ENCODE measurements at regions not wholly inside any gene's neighbourhood (a gene's known extent, or its start where the extent isn't known, plus 50 kb on each side); places are given as distances from the start of the nearest gene placed in this dataset.

DNA sequence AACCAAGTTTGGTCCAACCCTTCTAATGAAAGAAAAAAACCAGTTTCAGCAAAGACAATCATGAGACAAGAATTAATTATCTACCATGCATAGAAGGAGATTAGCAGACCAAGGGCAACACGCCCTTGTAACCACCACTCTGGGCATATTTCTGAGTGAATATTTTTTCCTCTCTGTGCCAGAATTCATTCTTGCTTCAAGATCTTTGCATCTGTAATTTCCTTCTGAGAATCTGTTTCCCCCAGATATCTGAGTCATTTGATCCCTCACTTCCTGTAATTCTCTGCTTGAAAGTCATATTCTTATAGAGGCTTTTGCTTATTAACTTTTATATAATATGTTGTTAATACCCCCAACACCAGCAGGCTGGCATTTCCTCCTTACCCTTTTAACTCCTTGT, 243.7 kb downstream of the SLC16A7 start:
- DNase-seq = no peak
- intact Hi-C loops (cut with DNase I) = no loop called here

DNA sequence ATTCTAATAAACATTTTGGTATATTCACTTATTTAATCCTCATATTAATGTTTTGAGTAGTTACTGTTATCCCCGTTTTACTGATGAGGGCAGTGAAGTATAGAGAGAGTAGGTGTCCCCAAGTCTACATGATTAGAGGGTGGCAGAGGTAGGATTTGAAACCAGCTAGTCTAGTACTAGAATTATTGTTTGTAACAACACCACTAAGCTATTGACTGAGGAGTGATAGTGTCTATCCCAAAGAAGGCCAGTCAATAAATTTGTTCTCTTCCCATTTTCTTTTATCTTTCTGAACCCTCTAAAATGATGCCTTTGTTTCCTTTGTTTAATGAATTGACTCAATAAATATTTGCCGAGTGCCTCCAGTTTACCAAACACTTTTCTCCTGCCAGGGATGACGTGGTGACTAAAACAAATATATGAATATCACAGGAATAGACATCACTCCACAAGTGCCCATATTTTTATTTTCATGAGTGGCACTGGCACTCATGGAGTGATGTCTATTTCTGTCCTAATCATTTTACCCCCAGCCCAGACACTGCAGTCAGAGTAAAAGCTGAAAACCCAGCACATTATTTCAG, 247.5 kb downstream of the SLC16A7 start:
- intact Hi-C loops (cut with DNase I) = no loop called here
- DNase-seq = no peak

DNA sequence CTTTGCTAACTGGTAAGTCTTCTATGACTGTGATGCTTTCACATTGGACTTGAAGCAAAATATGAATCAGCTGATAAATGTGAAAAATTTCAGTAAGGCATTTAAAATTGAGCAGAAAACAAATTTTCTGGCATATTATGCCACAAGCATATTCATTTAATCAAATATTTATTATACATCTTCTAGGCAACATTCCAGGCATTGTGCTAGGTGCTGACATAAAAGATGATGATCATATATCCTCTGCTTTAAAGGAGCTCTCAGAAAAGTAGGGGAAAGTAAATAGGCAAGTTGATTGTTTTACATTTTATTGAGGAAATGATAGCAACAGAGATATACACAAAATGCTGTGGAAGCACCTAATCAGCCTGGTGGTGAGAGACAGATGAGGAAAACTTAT, 248.9 kb downstream of the SLC16A7 start:
- intact Hi-C loops (cut with DNase I) = no loop called here
- no peak for DNase-seq

DNA sequence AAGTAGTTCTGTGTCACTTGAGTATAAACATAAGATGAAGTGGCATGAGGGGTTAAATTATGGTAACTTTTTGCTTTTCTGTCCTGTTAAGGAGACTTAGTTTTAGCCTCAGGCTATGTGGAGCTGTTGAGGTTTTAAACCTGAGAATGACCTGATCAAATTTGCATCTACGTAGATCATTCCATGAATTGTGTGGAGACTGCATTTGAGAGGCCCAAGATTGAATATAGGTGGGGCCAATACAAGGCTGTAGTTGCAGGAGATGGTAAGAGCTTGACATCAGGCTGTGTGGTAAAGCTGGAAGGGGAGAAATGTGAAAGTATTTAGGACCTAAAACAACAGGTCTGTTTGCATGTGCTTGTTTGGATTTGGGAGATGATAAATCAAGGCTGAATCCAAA, 249.5 kb downstream of the SLC16A7 start:
- intact Hi-C loops (cut with DNase I) = no loop called here
- DNase-seq = no peak

DNA sequence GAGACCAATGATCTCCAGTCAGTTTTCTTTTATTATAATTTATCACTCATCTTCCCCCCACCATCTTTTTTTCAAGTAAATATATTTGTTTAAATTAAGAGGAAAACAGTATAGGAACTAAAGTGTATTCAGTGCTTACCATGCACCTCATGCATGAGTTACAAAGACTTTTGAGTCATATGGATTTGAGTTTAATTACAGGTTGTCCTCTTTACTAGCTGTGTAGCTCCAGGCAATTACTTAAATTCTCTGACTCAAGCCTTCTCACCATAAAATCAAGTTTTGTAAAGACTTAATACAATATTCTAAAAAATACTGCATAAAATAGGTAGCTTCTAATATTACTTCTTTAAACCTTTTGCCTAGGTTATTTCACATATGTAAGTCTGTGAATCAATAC, 251.3 kb downstream of the SLC16A7 start:
- DNase-seq = no peak
- intact Hi-C loops (cut with DNase I) = no loop called here

DNA sequence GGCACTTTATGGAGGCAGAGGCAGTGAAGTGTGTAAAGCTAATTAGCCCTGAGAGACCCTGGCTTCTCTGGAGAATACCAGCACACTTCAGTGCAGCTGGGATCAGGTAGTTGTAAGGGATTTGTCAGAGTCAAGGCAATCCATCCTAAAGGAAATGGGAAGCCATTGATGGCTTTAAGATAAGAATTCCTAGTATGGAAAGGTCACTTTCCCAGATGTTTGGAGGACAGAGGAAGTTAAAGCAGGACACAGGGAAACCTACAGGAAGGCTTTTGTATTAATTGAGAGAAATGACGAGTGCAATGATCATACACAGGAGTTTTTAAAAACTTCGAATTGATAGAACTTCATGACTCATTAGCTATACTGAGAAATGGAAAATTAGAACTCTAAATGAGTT, 254.4 kb downstream of the SLC16A7 start:
- intact Hi-C loops (cut with DNase I) = no loop called here
- DNase-seq = no peak

DNA sequence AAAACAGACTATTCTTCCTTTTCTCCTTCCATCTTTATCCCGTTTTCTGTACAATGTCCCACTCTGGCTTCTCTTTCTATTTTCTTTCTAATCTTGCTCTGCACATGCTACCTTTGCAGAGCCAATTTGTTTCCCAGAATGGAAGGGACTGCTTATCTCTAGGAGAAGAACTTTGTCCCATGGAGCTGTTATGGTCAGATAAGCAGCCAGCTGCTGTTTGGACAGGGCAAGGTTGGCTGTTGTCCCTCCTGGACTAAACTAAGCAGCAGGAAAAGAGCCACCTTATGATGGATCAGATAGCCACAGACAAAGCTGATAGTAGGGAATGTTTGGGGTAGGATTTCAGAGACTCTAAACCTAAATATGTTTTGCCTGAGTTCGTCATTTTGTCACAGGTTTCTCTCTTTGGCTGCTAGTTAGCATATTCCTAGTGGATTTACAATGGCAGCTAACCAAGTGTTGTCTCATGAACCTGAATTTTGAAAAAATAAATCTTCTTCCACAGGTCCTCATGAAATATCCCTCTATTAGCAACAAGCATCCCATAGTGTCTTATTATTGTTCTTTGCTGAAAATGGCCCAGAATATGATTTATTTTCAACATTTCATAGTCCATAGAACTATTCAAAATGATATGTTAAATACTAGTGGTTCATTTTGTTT, 262.8 kb downstream of the SLC16A7 start:
- intact Hi-C loops (cut with DNase I) = no loop called here
- DNase-seq = no peak

DNA sequence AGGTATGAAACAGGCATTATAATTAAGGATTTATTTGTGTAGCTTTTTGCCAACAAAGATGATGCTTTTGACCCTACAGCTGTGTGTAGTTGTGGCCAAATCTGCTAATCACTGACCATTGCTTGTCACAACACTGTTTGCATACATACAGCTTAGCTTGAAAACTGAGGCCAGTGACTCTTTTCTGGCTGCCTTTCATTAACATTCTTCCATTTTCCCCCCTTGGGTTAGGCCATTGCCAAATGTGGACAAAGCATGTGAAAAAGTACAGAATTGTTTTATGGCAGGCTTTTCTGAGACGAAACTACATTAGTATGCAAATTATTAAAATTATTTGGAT, 263.3 kb downstream of the SLC16A7 start:
- intact Hi-C loops (cut with DNase I) = no loop called here
- no peak for DNase-seq

DNA sequence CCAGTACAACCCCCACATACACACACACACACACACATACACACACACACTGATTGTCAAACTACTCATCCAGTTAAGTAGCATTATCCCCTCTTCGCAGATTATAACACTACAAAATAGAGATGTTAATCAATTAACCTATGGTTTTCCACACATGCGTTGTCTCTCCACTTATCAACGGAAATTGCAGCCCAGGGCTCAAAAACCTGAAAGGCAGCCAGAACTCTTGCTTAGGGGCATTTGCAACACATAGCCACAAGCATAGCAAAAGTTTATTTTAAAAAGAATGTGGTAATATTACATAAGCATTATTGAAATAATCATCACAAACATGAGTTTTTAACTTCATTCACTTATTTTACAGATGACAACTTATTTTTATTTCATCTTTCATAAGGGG, 265.8 kb downstream of the SLC16A7 start:
- DNase-seq = no peak
- intact Hi-C loops (cut with DNase I) = no loop called here

DNA sequence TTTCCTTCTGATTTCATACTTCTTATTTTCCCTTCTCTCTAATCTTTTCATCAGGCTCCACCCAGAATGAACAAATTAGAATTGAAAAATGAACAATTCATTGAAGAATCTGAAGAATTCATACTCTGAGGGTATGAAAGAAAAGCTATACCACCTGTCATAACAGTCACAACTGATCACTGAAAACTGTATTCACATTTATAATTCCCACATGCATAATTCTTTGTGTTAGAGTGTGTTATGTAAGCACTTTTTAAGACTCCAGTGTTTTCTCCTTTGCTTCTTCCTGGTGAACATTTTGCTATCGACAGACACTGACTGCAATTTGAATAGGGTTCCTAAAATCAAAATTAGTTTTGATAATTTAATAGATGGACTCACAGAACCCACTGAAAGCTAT, 271.2 kb downstream of the SLC16A7 start:
- intact Hi-C loops (cut with DNase I) = no loop called here
- no peak for DNase-seq

DNA sequence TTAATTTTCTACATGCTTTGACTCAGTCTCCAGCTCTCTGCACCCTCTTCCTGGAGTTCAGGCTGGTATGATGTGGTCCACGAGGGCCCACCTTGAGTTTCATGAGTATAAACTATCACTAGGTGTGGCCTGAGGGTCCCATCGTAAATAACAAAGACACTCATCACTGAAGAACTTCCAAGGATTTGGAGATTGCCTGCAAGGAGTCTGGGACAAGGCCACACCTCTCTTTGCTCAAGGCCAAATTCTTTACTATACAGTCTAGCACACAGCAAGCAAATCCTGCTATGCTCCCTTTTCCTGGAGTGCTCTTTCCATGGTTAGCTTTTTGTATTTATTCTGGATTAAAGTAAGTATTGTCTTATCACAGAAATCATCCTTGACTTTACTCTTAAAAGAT, 271.9 kb downstream of the SLC16A7 start:
- intact Hi-C loops (cut with DNase I) = no loop called here
- DNase-seq = no peak

DNA sequence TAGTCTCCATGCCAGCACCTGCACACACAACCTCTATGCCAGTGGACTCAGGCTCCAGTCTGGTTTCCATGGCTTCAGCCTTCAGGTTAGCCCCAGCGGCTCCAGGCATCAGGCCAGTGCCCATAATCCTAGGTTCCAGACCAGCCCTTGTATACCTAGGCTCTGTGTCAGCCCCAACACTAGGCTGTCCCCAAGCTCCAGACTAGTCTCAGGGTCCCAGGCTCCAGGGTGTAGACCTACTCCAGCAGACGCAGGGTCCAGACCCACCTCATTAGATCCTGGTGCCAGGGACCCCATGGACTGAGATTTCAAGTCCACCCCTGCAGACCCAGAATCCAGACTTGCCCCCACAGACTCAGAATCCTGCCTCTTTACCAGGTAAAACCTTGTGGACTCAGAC, 275.9 kb downstream of the SLC16A7 start:
- intact Hi-C loops (cut with DNase I) = no loop called here
- no peak for DNase-seq

DNA sequence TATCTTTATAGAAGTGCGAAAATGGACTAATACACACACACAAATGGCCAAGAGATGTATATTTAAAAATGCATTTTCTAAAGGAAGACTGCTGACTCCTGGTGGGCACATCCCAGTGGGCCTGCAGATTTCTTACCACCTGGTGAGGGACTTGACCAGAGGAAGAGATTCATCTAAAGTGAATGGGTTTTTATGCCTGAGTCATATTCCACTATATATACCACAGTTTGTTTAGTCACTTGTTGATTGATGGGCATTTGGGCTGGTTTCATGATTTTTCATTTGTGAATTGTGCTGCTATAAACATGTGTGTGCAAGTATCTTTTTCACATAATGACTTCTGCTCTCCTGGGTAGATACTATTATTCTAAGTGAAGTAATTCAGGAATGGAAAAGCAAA, 277.3 kb downstream of the SLC16A7 start:
- DNase-seq = no peak
- intact Hi-C loops (cut with DNase I) = no loop called here

DNA sequence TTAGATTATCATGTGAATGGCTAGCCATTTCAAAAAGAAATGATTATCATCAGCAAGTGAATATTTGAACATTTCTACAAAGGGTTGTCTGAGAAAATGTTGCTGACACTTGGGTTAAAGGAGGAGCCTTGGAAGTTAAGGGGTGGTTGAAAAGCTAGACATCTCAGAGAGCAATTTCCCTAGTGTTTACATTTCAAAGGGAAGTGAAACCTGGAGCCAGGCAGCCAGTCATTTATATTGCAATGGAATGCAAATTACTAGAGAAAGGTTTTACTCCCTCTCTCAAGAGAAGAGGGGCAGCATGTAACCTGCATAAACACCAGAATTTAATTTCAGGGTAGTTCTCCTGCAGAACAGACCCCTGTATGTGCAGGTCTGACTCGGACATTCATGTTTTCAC, 279.0 kb downstream of the SLC16A7 start:
- intact Hi-C loops (cut with DNase I) = no loop called here
- DNase-seq = no peak

DNA sequence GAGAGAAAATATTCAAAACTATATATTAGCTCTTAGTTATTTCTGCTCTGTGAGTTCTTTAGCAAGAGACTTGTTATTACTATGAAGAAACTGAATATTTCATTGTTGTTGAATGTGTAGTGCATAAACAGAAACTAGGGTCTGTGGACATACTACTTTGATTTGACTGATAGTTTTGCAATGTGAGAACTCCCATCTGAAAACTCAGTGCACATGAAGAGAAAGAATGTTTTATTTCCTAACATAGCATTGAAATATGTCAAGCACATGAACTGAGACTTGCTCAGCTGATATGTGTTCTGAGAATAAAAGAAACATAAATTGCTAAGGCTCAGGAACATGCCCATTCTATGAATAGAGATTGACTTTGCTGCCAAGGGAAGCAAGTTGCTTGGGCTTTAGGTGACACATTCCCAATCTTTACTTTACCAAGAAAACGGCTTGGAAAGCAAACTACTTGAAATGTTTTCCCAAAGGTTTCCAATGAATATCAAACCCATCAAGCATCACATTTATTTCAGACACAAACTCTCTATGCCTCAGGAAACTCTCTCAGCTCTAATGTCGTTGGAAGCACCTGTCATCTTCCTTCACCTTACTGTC, 290.4 kb downstream of the SLC16A7 start:
- no peak for DNase-seq

DNA sequence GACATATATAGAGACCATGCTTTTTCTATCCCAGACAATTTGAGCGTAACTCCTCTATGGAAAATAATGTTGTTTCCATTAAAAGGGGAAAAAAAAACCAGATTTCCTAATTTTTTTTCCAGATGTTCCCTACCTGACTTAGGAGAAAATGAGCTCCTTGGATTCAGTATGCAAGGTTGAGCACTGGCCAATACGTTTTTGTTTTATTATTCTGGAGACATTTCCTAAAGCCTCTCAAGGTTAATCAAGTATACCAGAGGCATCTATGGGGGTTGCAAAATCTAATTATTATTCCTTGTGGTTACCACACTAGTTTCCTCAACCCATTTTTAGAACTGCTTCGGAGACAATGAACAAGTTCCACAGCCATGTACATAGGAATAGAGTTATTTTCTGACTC, 291.3 kb downstream of the SLC16A7 start:
- no peak for DNase-seq
- intact Hi-C loops (cut with DNase I) = no loop called here

More for the DNA sequence above, 290.4 kb downstream of the SLC16A7 start:
- intact Hi-C loops (cut with DNase I) = no loop called here

DNA sequence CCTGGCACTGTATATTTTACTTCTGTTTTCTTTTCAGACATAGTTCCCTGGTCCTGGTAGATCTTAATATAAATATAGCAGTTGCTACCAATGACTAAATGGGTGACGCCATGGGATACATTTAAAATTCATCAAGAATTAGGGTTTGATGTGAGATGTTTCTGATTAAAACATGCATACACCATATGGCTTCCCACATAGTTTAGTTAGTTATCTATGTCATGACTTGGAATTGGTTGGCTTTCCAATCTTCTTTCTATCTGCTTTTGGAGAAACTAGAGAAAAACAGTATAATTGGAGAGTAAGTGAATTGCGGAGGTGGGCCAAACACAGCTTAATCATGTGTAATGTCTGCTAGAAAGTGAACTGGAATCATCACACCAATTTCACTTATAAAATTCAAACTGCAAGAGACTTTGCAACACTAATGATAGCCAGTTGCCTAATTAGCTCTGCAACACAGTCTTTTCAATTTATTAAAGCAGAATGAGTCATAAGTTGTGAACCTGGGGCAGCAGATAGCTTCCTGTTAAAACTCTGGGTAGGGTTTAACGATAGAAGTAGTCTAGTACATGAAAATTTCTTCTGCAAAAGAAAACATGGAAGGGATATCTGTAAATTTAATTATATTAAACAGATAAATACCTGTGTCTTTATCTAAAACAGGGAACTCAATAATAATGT, 295.2 kb downstream of the SLC16A7 start:
- no peak for DNase-seq
- intact Hi-C loops (cut with DNase I) = no loop called here

DNA sequence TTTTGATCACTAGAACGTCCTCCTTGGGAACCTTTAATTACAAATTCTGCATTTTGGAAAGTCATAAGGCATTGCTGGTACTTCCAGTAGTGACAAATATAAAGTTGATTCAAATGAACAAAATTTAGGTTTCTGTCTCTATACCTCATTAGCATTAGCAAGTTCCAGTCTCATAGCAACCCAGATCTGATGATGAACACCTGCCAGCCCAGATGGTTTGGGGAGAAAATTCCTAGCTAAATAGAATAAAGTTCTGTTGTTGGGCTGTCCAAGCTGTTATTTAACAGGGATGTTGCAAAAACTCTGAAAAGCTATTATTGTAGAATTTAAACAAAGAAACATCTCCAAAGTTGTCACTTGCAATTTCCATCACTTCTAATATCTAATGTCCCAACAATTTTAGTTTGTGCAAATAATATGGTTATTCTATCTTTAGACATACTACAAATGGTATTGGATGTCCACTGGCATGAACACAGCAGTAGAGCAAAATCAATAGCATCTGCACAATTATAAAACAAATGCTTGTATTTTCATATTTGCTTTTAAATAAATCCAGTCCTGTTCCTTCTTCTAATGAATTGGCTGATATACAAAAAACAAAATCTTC, 299.4 kb downstream of the SLC16A7 start:
- peak in 4 of 10 donors; percentile 11 to 55 (median 42) for DNase-seq
- intact Hi-C loops (cut with DNase I) = no loop called here

DNA sequence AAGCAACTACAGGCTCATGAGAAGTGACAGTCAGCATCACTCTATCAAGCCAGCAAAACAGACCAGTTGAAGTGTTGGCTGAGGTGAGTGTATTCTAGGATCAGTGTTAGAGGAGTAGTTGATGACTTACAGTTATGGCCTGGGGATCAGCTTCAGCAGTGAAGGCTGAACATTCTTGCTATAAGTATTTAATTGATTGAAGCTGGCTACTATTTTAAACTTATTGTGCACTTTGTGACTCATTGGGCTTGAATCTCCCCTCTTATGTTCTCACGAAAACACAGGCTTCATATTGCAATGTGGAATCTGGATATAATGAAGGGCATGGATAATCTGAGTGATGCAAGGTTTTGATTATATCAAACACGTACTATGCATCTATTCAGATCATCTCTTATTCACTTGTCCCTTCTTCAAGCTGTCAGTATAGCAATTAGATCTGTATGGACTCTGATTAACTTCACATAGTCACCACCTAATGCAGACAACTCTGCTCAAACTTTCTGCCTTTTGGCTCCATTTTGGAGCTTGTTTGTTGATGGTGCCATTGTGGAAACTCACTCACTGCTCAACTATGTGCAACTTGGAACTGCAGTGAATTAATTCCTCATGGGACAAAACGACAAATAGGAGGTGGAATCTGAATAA, 309.2 kb downstream of the SLC16A7 start:
- no peak for DNase-seq
- intact Hi-C loops (cut with DNase I) = no loop called here

DNA sequence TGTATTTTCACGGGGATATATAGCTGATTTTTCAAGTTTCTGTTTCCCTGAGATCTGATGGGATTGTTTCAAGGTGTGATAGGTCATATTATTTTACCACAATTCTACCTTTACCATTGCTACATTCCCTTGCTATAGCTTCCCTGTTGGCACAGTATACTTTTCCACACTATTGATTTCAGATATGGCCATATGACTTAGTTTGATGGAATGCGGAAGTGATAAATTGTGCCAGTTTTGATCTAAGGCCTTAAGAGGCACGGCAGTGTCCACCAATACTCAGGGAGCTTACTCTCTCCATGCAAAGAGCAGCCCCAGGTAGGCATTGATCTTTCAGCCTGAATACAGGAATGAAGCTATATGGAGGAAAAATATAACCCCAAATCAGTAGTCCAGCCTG, 315.7 kb downstream of the SLC16A7 start:
- intact Hi-C loops (cut with DNase I) = no loop called here
- no peak for DNase-seq

DNA sequence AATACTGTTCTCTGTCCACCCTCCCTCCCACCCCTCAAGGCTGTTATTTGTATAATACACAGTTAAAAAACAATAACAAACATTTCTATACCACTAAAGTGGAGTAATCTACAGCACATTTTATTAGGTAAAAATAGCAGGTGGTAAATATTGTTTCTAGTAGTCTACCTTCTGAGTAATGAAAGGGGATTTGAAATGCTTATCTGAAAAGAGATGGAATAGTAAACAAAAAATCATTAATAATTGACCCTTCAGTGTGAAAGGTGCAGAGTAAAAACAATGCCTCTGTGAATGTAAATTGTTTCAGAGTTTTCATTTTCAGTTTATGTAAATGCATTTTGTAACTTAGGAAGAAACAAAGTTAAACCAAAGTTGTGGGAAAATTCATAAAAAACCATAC, 321.2 kb downstream of the SLC16A7 start:
- intact Hi-C loops (cut with DNase I) = no loop called here
- no peak for DNase-seq
